Stimulated activated CD8-positive, alpha-beta memory T cell treated with anti-CD3 and anti-CD28 coated beads, Interleukin-2, amount 100 ng/mL, for 48 hours (primary cell): ENCODE measurements at regions not wholly inside any gene's neighbourhood (a gene's known extent, or its start where the extent isn't known, plus 50 kb on each side); places are given as distances from the start of the nearest gene placed in this dataset.
"Not testable (repeated sequence)": the region's sequence is repeated elsewhere in the genome, so short reads cannot be mapped to it uniquely, and the experiment has no call there.

Experiments
- DNase-seq, 2 donors: peaks; one replicate each; pipeline ENCODE4 v3.0.0-alpha.2; 2020; ENCODE audit warnings: low read depth in 2 of 2

DNA sequence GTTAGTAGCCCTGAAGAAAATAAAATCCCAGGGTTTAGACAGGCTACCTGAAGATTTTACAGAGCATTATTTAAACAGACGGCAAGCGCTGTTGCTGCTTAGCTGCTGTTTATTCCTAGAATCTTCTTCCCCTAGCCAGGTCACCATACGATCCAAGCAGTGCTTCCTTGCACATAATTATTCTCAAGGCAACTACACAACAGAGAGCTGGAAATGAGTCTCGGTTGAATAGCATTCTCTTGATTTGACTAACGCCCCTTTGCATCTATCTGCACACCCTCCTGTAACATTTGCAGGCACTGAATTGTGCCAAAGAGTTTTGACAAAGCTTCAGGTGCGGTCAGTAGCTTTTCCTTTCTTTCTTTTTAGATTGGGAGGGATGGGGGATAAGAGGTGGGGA lies 564.4 kb downstream of the TBL1XR1 start:
- DNase-seq: no peak

DNA sequence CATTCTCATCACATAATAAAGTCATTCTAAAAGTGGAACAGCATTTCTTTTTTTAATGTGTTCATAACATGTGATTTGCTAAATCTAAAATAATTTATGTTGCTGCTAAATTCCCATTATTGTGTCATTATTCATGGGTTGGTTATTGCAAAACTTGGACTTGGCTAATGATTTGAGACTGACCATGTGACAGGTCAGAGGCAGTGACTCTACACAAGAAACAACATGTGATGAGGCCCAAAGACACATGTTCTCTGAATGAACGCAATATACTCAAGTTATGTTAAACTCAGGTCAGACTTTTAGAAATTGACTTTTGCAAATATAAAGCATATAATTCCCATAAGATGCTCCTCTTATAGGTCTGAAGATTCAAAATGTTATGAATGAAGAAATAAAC lies 566.1 kb downstream of the TBL1XR1 start:
- DNase-seq: no peak

DNA sequence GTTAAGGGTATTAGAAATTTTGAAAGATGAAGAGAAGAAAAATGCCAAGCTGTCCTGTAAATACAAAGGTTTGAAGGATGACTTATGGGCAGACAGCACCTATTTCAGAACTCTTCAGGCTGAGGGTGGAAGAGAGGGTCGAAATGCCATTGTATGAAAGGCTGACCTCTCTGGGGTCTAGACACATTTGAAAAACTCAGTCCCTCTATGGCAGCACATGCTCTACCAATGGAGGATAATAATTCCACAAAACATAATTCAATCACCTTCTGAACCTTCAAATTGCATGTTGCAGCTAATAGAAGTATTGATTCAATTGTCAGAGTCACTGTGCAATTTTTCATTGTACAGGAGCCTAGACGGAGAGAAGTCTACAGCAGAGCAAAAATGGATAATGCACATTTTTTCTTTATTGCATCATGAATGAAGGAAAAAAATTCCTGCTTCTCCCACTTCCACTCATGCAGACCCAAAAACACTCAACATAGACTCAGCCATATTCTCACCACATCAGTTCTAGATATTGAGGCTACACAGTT lies 569.1 kb downstream of the TBL1XR1 start:
- DNase-seq: no peak

DNA sequence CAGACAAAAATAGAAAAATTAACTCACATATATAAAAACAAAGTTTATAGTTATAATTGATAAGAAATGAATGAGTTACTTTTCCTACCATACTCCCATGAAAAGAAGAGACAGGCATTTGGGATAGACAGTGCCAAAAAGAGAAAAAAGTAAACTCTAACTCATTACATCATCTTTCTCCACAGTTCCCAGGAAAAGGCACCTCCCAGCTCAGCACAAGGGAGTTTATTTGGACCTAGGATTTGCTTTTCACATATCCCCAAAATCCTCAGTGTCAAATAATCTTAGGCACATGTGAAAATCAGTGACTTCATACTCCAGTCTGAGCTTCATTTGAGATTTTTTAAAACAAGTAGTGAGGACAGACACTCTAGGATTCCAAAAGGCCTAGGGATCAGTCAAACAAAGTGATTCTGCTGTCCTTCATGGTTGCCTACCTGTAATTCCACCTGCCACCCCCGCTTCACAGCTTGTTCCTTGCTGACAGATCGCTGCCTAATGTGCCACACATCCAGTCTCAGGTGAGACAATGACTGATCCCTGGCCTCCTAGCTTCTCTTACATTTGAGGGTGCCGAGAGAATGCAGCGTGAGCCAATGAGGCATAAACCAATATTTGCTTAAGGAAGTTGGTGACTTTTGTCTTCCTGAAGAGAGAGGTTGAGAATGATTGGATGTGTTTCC lies 573.7 kb downstream of the TBL1XR1 start:
- DNase-seq: no peak

DNA sequence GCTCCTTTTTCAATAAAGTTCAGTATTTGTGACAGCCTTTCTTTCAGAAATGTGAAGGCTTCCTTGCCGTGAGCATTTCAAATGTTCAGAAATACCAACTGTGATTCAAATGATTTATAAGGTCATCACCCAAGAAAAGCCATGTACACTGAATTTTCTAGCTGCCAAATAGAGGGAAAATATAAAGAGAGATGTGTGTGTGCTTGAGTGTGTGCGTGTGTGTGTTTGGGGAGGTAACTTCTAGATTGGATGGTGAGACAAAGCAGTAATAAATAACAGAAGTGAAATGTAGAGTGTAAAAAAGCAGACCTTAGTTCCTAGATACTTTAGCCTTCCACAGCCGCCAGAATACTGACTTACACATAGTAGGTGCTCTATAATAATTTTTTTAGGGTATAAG lies 577.4 kb downstream of the TBL1XR1 start:
- DNase-seq: no peak

DNA sequence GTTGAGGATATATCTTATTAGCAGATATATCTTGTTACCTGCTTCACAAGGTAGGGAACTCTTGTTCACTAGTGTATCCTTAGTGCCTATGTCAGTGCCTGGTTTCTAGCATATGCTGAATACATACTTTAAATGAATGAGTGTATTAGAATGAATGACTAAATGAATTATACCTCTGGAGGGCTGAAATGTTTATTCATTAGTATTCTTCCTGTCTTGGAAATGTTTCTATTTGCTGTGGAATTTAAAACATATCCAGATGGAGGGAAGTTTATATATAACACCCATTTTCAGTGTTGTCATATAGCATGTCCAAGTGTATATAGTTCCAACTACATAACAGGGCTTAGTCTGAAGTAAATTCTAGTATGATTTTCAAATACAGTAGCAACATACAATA lies 581.5 kb downstream of the TBL1XR1 start:
- no peak for DNase-seq

DNA sequence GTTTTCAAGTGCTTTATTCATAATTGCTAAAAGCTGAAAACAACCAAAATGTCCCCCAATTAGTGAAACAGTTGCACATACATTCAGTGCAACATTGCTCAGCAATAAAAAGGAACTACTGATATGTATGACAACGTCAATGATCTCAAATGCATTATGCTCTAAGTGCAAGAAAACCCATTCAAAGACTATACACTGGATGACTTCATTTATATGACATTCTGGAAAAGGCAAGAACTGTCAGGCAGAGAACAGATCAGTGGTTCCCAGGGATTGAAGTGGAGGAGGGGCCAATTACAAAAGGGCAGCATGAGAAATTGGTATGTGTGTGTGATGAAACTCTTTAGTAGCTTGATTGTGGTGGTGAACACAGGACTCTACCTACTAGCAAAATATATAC lies 585.6 kb downstream of the TBL1XR1 start:
- no peak for DNase-seq

DNA sequence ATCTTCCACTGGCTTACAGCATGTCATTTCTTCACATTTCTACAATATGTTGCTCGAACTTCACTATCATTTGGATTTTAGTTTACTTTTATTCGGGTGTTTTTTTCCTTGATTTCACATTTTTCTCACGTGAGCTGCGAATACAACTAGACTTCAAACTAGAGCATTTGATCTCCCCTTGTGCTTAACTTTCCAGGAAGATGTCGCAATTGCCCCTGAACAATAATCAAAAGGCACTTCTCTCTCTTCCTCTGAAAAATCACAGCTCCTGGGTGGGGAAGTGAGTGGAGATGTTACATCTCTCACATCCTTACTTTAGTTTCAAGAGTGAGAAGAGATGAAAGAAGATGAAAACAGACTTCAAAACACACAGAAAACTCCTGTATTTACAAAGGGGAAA lies 587.9 kb downstream of the TBL1XR1 start:
- no peak for DNase-seq

DNA sequence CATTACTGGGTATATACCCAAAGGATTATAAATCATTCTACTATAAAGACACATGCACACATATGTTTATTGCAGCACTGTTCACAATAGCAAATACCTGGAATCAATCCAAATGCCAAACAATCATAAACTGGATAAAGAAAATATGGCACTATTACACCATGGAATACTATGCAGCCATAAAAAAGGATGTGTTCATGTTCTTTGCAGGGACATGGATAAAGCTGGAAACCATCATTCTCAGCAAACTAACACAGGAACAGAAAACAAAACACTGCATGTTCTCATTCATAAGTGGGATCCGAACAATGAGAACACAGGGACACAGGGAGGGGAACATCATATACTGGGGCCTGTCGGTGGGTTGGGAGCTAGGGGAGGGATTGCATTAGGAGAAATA lies 591.7 kb downstream of the TBL1XR1 start:
- not testable (repeated sequence) for DNase-seq

DNA sequence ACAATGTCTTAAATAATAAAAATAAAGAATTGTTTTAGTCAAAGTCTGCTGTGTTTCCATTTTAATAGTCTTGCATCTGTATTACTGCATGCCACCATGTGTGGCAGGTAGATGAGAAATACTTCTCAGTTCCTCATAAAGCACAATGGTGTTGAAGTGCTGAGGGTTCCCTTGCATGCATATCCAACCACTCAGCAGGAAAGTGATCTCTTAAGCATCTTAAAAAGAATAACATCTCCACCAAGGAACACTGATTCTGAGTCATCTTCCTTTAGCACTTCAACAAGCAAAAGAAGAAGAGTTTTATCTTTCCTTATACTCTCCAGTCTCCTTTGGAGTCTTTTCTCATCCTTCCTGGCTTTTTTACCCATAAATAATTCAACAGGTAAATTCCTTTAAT lies 602.0 kb downstream of the TBL1XR1 start:
- DNase-seq: no peak

DNA sequence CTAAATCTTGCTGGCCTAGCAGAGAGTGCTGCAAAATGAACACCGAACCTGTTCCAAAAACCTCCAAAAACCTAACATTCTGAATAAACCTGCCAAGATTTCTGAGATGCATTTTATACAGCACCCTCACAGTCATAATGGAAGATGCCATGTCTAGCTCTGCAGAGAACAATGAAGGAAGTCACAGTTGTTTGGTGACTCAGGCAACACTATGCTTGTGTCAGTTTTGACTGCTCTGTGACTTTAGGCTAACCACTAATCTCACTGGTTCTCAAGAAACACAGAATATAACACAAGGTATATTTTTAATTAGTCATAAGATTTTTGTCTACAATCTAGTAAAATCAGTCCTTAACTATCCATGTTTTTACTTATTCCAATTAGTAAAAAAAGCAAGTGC lies 606.6 kb downstream of the TBL1XR1 start:
- DNase-seq: no peak

DNA sequence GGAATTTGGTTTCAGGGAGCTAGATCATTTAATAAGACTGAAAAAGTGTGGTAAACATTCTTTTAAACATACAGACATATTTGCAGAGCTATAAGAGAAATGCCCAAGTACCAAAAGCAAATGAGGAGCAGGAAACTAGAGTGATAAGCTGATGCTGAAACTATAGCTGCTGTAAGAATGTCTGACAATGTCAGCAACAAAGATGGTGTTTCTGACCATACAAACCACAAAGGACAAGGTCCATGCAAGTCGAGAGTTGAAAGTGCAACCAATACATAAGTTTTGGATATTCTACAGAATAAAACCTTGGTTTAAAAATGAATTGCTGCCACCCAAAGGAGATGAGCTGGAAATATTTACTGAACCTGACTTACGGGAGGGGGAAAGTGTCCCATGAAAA lies 610.2 kb downstream of the TBL1XR1 start:
- DNase-seq: no peak

DNA sequence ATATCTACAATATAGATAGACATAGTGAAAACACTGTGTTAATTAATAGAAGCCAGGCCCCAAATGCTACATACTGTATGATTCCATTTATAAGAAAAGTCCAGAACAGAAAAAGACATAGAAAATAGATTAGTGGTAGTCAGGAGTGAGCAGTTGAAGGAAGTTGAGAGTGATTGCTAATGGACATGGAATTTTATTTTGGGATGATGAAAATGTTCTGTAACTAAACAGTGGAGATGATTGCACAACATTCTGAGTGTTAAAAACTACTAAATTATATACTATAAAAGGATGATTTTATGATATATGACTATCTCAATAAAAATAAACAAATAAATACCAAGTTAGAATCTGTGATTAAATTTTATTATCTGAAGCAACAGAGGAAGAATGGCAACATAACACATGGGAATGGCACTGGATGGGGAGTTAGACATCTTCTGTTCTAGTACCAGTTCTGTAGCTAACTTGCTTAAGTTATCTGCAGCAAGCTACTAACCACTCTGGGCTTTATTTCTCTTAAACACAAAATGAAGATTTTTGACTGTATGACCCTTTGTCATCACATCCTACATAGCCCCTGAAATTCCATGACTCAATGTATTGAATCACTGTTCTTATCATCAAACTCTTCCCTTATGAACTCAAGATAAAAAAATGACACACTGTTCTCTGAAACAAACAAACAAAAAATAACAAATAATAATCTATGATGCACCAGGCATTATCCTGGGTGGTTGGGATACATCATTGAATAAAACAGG lies 612.7 kb downstream of the TBL1XR1 start:
- DNase-seq: no peak

DNA sequence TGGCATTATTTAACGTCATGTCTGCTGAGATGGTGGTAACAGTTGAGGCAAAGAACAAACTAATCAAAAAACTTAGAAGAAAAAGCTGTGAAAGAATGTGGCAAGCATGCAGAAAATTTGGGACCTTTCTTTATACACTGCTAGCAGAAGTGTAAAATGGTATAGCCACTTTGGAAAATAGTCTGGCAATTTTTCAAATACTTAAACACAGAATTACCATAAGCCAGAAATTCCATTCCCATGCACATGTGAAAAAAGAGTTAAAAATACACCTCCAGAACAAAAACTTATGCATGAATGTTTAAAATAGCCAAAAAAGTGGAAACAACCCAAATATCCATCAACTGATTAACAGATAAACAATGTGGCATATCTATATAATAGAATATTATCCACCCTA lies 613.3 kb downstream of the TBL1XR1 start:
- DNase-seq: no peak

DNA sequence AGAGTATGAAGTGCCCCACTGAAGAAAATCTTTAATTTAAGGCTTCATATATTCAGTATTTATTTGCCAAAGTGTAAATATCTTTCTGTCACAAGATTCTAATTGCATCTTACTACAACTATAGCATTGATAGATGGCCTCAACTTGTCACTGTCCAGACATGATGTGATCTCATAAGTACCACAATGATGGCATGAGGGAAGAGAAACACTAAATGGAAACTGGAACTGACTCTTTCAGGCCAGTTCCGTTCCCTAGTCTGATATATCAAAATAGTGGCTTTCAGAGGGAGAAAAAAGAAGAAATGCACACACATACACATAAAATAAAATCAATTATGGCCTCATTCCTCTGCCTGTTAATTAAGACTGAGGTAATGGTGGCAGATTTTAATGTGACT lies 615.7 kb downstream of the TBL1XR1 start:
- no peak for DNase-seq

DNA sequence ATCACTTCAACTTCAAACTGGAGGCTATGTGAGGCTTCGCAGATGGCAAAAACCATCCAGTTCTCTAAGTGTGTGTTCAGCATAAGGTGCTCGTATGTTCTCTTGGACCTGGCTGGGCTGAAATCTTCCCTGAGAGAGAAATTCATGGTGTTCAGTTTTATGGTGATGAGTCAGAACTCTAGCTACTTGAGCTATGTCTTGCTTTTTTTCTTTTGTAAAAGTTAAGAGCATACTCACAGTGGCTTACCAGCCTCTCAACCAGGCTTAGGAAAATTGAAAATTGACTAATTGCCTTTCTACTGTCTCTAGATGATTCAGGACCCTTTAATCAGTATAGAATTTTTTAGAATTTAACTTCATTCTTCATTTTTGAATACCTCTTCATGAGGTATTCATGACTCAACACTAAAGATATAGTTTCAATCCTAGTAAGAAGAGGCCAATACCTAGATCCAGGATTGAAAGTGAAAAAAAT lies 617.5 kb downstream of the TBL1XR1 start:
- no peak for DNase-seq

DNA sequence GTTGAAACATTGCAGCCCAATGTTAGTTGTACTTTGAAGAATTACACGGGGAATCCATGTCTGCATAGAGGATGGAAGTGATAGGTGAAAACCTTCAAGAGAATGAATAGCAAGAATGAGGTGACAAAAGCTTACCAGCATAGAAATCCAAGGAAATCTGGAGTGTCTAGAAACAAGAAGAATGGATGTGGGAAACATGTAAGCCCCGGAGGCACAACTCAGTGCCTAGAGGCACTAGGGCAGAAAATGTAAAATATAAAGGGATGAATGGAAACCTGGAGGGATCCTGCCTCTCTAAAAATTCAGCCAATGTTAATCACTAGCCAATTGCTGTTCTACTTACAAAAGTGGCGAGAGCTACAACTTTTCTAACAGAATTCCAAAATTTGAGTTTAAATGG lies 619.0 kb downstream of the TBL1XR1 start:
- DNase-seq: no peak

DNA sequence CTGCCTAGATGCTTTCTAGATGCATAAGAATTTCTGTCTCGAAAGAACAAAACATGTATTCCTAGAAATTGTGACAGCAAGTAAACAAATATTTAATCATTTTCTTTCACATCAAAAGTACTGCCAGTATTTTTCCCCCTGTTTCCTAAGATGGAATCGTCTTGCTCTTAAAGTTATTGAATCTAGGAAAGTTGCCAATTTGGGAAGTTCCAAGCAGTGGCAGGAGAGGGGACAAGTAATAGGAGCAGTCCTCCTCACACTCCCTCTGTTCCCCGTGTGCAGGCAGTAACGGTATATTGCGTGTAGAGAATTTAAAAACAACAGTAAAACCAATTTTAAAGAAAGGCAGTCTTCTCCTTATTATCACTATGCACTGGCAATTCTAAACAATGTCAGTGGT lies 619.8 kb downstream of the TBL1XR1 start:
- DNase-seq: no peak

DNA sequence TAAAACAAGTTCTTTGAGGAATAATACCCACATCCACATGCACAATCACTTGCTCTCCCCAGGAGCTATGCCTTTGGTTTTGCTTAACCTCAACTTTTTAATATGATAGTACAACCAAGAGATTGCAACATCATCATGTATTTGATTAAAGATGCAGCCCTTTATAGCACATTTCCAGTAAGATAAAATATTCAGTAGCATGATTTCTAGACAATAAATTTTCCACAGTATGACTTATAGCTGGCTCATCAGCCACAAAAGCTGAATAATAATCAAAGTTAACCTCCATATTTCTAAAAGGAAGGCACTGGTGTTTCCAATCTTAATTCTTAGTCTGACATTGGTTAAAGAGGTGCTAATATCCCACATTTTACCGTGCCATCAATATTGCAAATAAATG lies 622.5 kb downstream of the TBL1XR1 start:
- DNase-seq: no peak

DNA sequence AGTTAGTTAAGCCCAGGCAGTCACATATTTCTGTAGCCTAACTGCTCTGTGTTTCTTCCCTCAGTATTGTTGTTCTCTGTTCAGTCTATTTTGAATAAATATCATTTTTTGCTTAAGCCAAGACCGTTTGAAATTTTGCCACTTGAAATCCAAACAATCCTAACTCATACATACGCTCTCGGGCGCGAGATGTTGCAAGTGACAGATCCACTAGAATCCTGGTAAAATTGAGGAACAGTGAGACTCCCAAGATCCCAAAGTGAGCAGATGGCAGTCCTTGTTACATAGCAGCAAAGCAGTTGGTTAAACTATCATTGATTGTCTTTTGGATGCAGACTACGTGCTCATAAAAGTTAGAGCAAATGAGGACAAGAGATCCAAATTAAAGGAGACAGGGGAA lies 625.4 kb downstream of the TBL1XR1 start:
- DNase-seq: no peak

DNA sequence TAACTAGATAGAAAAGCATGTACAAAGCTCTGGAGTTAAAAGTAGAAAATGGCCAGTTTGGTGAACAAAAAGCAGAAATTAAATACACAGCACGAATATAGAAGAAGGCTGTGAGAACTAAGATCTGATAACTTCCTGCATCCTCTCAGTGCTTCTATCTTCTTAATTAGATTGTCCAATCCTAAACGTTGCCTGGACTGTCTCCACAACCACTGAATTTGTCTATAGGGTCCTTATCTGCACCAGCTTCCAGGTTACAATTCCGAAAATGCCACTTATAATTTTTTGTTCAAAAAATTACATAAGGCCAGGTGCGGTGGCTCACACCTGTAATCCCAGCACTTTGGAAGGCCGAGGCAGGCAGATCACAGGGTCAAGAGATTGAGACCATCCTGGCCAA lies 626.3 kb downstream of the TBL1XR1 start:
- no peak for DNase-seq

DNA sequence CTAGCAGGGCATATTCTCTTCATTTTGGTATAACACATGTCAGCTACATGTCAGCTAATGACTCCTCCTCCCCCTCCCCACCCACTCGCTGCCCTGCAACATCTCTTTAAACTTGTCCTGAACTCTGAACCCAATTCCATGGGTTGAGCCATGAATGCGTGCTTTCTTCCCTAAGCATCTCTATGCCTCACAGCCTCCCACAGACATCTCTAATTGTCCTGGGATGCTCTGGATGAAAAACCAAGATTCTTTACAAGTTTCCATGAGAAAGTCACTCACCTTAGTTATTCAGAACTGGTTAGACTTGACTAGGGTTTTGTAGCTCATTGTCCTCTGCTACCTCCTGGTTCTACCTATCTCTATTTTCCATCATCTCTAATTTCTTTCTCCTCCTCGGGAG lies 629.1 kb downstream of the TBL1XR1 start:
- no peak for DNase-seq

DNA sequence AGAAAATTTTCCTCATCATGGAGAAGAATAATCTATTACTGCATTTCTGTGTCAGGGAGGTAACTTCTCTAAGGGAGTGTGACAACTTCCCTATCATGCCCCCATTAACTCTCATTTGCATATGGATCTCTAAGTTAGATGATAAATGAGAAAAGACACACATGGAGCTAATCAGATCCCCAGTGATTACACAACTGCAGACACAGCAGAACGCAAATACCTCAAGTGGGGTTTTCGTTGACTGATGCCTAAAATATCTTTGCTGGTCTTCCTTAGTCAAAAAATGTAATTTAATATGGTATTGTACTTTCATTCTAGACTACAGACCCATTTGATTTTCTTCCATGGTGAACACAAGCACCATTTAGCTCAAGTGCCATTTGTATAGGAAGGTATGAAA lies 630.5 kb downstream of the TBL1XR1 start:
- no peak for DNase-seq
